BE2C (cell line): ENCODE measurements at regions not wholly inside any gene's neighbourhood (a gene's known extent, or its start where the extent isn't known, plus 50 kb on each side); places are given as distances from the start of the nearest gene placed in this dataset.
A peak's percentile ranks its signal among the peaks of the same experiment; 100 is the strongest.
"Not testable (repeated sequence)": the region's sequence is repeated elsewhere in the genome, so short reads cannot be mapped to it uniquely, and the experiment has no call there.

ENCODE experiments used
- DNase-seq: peaks from one replicate; pipeline ENCODE4 v3.0.0-alpha.2; 2020
- H3K27me3 ChIP-seq: fragments of 250-450 bp; sonication (Bioruptor Pico); 2 replicates; pipeline ENCODE4 v1.5.1; 2020; ENCODE audit warnings: mild to moderate bottlenecking
- H3K36me3 ChIP-seq: fragments of 250-450 bp; sonication (Bioruptor Pico); 2 replicates; pipeline ENCODE4 v1.5.1; 2020; ENCODE audit warnings: mild to moderate bottlenecking
- H3K4me1 ChIP-seq: fragments of 250-450 bp; sonication (Bioruptor Pico); 2 replicates; pipeline ENCODE4 v1.5.1; 2020
- H3K4me3 ChIP-seq: 2 replicates; pipeline ENCODE4 v1.5.1; 2011; ENCODE audit warnings: low read depth, low read length
- H3K9me3 ChIP-seq: fragments of 250-450 bp; sonication (Bioruptor Pico); 2 replicates; pipeline ENCODE4 v1.5.1; 2020
- TF ChIP-seq, protein P1 (sequence below): IDR thresholded peaks from 2 replicates; pipeline ENCODE4 v1.5.1; 2012; ENCODE audit warnings: mild to moderate bottlenecking, low read depth, low read length

DNA sequence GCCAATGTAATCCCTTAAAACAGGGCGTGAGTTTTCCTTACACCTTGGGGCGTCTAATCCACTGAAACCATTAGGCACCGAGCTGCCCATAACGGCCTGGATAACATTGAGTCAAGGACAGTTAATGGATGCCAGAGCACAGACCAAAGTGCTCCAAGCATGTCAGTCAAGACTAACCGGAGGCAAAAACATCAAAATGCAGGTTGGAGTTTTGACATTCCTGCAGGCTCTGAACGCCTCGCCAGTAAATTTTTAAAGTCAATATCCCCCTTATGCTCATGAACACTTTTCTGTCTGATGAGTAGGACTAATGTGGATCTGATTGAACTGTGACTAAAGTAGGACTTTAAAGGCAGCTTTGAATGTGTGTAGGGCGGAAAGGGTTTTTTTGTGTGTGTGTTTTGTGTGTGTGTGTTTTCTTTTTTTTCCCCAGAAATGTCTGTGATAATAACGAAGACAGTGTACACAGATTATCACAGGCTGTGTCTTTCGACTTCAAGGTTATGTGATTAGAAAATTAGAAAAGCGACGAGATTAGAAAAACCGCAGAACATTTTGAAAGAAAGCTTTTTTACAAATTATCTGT is 194.2 kb upstream of the PROX1 start:
- Histone ChIP-seq H3K27me3 (no peaks in the 10 kb centered on the region), H3K4me1 (no peaks in the 10 kb centered on the region), H3K4me3 (no peak overlapping the region), H3K9me3 (no peaks in the 10 kb centered on the region), H3K36me3 (no peaks in the 10 kb centered on the region)
- TF ChIP-seq, protein P1, sequence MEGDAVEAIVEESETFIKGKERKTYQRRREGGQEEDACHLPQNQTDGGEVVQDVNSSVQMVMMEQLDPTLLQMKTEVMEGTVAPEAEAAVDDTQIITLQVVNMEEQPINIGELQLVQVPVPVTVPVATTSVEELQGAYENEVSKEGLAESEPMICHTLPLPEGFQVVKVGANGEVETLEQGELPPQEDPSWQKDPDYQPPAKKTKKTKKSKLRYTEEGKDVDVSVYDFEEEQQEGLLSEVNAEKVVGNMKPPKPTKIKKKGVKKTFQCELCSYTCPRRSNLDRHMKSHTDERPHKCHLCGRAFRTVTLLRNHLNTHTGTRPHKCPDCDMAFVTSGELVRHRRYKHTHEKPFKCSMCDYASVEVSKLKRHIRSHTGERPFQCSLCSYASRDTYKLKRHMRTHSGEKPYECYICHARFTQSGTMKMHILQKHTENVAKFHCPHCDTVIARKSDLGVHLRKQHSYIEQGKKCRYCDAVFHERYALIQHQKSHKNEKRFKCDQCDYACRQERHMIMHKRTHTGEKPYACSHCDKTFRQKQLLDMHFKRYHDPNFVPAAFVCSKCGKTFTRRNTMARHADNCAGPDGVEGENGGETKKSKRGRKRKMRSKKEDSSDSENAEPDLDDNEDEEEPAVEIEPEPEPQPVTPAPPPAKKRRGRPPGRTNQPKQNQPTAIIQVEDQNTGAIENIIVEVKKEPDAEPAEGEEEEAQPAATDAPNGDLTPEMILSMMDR = no peak
- no peak for DNase-seq

DNA sequence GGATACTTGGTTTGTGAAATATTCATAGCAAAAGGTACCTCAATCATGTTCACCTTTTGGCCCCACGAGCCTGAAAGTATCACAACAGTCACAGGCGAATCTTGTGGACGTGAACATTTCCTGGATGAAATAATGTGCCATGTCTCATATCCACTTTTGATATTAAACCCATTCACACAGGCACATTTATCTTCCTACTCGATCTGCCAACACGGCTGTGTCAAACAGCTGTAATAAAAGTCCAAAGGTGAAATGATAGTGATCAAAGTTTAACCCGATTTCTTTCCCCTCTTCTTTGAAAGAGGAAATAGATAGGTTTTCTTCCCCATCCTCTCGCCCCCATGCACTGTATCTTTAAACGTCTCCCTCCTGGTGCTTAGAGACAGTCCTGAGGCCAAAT is 191.2 kb upstream of the PROX1 start:
- DNase-seq = no peak
- Histone ChIP-seq H3K27me3 (no peaks in the 10 kb centered on the region), H3K9me3 (no peaks in the 10 kb centered on the region), H3K36me3 (no peaks in the 10 kb centered on the region), H3K4me1 (no peaks in the 10 kb centered on the region), H3K4me3 (no peak overlapping the region)
- TF ChIP-seq, protein P1 = no peak

DNA sequence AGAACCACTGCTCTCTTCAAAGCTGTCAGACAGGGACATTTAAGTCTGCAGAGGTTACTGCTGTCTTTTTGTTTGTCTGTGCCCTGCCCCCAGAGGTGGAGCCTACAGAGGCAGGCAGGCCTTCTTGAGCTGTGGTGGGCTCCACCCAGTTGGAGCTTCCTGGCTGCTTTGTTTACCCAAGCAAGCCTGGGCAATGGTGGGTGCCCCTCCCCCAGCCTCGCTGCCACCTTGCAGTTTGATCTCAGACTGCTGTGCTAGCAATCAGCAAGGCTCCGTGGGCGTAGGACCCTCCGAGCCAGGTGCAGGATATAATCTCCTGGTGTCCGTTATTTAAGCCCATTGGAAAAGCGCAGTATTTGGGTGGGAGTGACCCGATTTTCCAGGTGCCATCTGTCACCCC is 179.5 kb upstream of the PROX1 start:
- not testable (repeated sequence) for DNase-seq, H3K36me3 ChIP-seq, H3K4me3 ChIP-seq, H3K9me3 ChIP-seq, H3K4me1 ChIP-seq, H3K27me3 ChIP-seq

DNA sequence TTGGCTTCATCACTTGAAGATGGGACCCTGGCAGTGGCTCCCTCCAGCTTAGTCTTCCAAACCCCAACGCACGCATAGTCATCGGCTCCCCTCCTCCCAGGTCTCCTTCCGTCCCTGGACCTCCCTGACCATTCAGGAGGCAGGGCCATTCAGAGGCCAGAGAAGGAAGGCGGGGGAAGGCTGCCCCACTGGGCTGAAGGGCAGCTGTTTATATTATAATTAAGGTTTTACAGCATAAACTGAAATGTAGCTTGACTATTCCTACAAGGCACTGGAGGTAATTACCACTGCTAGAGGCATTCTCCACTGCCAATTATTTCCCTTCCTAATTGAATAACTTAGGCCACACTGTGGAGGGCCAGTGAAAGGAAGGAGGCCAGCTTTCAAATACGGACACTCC is 170.6 kb upstream of the PROX1 start:
- no peak overlapping the region for H3K4me3 ChIP-seq
- no peak for DNase-seq
- no peaks in the 10 kb centered on the region for H3K4me1 ChIP-seq
- no peaks in the 10 kb centered on the region for H3K9me3 ChIP-seq
- H3K27me3 ChIP-seq = no peaks in the 10 kb centered on the region
- TF ChIP-seq, protein P1 = no peak
- H3K36me3 ChIP-seq = no peaks in the 10 kb centered on the region

DNA sequence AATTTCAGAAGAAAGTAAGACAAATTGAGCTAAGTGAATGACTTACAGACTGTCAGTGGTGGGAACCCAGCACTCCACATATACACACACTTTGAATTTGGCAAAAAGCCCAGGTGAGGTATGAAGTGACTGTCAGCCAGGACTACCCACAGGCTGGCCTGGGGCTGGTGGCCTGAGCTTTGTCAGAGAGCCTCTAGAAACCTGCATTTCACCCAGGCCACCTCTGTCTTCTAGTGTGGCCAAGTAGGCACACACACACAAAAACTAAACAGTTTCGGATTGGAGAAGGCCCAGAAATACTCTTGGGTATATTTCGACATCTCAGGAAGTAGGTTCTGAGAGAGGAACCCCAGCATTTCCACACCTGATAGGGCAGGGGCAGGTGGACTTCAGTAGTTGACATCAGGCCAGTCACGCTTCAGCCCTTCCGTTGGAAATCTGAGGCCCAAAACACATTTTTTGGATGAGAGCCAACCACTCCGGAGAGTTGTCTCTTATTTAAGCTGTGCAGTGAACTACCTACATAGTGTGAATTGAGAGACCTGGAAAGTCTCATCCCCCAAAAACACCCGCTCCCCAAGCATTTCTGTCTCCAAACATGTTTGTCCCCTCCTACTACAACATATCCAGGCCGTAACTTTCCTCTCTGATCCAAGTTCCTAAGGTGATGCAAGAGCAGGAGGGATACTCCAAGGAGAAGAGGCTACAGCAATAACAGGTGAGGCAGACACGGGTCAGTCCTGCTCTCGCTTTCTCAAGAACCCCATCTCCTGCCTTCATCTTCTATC is 167.2 kb upstream of the PROX1 start:
- TF ChIP-seq, protein P1 = no peak
- H3K9me3 ChIP-seq = no peaks in the 10 kb centered on the region
- peak; percentile 50 for DNase-seq
- H3K4me3 ChIP-seq = no peak overlapping the region
- no peaks in the 10 kb centered on the region for H3K4me1 ChIP-seq
- no peaks in the 10 kb centered on the region for H3K27me3 ChIP-seq
- H3K36me3 ChIP-seq = no peaks in the 10 kb centered on the region

DNA sequence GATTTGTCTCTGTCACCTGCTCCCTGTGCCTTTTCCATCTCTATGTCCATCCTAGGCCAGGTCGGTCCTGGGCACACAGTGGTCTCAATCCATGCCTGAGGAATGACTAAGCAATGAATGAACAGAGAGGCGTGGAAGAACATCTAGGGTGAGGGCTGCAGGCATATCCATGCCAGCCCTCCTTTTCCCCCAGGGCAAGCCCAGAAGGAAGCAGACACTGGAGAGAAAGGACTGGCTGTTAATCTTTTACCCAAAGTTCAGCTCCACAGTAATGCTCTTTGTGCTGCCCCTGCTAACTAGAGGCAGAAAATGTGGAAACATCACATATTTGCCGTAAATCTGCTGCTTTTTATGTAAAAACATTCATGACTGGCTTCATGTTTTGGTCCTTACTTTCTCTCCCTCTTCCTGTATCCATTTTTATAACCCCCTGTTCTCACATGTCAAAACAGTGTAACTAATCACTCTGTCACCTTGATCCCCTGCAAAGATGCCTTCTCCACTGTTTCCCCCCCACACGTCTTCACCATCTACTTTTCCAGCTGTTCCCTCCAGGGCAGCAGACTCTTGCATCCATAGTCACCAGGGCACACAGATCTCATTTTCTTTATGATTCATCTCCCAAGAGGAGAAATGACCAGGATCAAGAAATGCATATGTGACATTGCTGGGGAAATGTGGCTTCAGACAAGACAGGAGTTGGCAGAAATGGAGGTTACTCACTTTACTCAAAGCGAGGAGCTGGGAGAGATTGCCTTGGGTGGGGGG is 166.4 kb upstream of the PROX1 start:
- Histone ChIP-seq H3K27me3 (no peaks in the 10 kb centered on the region), H3K4me3 (no peak overlapping the region), H3K9me3 (no peaks in the 10 kb centered on the region), H3K4me1 (no peaks in the 10 kb centered on the region), H3K36me3 (no peaks in the 10 kb centered on the region)
- DNase-seq = no peak
- TF ChIP-seq, protein P1 = no peak
